ENCODE measurements at regions not wholly inside any gene's neighbourhood (a gene's known extent, or its start where the extent isn't known, plus 50 kb on each side); places are given as distances from the start of the nearest gene placed in this dataset.

DNA sequence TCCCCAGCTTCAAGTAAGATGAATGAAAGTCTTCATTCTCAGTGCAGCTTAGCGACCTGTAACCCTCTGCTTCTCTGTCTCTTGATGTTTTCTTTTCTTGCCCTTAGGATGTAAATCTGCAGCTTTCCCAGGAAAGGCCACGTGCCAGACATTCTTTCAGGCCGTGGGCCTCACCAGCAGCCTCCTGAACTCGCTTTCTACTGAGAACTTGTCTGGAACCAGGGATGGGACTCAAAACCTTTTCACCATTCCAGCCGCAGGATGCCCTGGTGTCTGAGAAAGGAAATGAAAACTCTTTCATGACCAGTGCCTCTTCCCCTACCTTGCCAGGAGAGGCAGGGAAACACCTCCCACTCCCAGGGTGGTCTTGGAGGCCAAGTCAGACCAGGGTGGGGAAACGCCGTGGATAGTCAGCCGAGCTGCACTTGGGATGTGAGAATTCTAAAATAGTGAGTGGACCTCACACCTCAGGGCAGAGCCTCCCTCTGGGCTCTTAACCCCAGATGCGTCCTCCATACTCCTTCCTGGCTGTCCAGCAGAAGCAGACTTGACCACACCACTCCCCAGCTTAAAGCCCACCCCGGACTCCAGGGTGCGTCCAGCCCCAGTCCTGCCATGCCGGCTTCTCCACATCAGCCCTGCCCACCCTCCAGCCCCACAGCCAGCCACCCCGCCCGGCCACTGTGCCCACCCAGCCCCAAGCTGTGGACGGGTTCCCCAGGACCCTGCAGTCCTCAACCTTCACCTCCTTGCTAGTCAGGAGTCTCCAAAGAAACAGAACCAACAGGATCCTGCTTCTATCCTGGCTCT lies 115.5 kb downstream of the TWIST2 start:
- WGBS, 2 donors = 71 to 78% methylated on average over 15 of the region's 15 CpGs
- Histone ChIP-seq H3K4me3 (no peak overlapping the region), H3K27ac (no peak overlapping the region), H3K9me3 (no peaks in the 10 kb centered on the region), H3K4me1 (peaks cover 10% of the 10 kb centered on the region), H3K36me3 (ENCODE audit: low read depth, missing control alignments) (no peaks in the 10 kb centered on the region), H3K27me3 (no peaks in the 10 kb centered on the region)
- DNase-seq = no peak
- intact Hi-C loops (cut with DNase I; ENCODE audit: low total_unique reads) = no loop called here
- TF ChIP-seq POLR2A (IDR thresholded peaks at IDR 0.05) = no peak
- TF ChIP-seq, protein P1, sequence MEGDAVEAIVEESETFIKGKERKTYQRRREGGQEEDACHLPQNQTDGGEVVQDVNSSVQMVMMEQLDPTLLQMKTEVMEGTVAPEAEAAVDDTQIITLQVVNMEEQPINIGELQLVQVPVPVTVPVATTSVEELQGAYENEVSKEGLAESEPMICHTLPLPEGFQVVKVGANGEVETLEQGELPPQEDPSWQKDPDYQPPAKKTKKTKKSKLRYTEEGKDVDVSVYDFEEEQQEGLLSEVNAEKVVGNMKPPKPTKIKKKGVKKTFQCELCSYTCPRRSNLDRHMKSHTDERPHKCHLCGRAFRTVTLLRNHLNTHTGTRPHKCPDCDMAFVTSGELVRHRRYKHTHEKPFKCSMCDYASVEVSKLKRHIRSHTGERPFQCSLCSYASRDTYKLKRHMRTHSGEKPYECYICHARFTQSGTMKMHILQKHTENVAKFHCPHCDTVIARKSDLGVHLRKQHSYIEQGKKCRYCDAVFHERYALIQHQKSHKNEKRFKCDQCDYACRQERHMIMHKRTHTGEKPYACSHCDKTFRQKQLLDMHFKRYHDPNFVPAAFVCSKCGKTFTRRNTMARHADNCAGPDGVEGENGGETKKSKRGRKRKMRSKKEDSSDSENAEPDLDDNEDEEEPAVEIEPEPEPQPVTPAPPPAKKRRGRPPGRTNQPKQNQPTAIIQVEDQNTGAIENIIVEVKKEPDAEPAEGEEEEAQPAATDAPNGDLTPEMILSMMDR (IDR thresholded peaks at IDR 0.05) = no peak

DNA sequence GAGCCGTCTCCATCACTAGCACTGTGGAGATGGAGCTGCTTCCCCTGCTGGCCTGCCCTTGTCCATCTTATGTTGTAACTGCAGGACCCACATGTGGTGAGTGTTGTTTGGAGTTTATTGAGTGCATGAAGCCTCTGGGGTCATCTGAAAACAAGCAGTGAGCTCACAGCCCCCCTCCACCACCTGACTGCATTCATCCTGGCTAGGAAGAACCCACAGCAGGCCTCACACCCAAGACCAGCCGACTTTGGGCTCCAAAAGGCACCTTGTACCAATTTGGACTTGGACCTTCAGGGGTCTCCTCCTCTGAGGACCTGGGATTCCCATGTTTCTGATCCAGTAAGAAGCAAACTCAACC lies 116.1 kb downstream of the TWIST2 start:
- Histone ChIP-seq H3K4me1 (peaks cover 10% of the 10 kb centered on the region), H3K27me3 (no peaks in the 10 kb centered on the region), H3K4me3 (no peak overlapping the region), H3K36me3 (ENCODE audit: low read depth, missing control alignments) (no peaks in the 10 kb centered on the region), H3K9me3 (no peaks in the 10 kb centered on the region), H3K27ac (no peak overlapping the region)
- TF ChIP-seq, protein P1 (IDR thresholded peaks at IDR 0.05) = no peak
- TF ChIP-seq POLR2A (IDR thresholded peaks at IDR 0.05) = no peak
- no peak for DNase-seq
- WGBS, 2 donors = 87 to 88% methylated on average over 2 of the region's 2 CpGs
- intact Hi-C loops (cut with DNase I; ENCODE audit: low total_unique reads) = no loop called here

DNA sequence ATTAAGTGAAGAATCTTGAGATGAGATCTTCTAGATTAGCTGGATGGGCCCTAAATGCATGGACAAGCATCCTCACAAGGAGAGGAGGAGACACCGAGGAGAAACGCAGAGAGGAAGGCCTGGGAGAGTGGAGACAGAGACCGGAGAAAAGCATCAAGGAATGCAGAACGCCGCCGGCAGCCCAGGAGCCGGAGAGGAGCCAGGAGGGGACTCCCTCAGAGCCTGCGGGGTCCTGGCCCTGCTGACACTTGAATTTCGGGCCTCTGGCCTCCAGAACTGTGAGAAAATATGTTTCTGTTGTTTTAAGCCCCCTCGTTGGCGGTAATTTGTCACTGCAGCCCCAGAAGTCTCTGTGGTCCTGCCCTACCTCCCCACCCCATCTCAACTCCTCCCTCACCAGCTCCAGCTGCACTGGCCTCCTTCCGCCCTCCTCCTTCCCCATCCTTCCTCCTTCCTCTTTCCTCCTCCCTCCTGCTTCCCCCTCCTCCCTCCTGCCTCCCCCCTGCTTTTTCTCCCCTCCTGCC lies 116.7 kb downstream of the TWIST2 start:
- no peak for TF ChIP-seq POLR2A (IDR thresholded peaks at IDR 0.05)
- TF ChIP-seq, protein P1 (IDR thresholded peaks at IDR 0.05) = no peak
- DNase-seq = no peak
- Histone ChIP-seq H3K27ac (no peak overlapping the region), H3K4me1 (peaks cover 10% of the 10 kb centered on the region), H3K36me3 (ENCODE audit: low read depth, missing control alignments) (no peaks in the 10 kb centered on the region), H3K4me3 (no peak overlapping the region), H3K27me3 (no peaks in the 10 kb centered on the region), H3K9me3 (no peaks in the 10 kb centered on the region)
- intact Hi-C loops (cut with DNase I; ENCODE audit: low total_unique reads) = no loop called here
- WGBS, 2 donors = 81 to 87% methylated on average over 12 of the region's 12 CpGs

DNA sequence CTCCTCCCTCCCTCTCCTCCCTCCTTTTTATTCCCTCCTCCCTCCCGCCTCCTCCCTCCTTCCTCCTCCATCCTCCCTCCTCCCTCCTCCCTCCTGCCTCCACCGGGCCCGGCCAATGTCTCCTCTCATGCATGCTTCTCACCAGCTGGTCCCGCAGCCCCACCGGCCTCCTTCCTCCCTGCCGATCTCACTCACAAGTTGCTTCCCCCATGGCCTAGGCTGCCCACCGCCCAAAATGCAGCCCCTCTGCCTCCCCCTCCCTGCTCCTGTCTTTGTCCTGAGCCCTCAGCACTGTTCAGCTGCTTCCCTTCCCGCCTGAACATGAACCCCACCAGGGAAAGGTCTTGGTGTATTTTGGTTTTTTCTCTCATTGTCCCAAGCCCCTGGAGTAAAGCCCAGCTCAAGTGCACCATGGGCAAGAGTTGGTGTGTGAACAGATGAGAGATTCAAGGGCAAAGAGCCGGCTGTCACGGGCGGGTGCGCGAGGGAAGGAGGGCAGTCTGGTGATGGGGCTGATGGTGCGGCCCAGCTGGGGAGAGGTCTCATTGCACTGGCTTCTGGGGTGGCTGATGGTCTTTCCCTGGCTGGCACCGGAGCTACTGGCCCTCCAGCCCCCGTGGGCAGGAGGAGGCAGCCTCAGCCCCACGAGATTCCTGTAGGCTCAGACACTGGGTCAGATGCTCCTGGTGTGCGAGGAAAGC lies 117.6 kb downstream of the TWIST2 start:
- TF ChIP-seq POLR2A (IDR thresholded peaks at IDR 0.05) = no peak
- TF ChIP-seq, protein P1 (IDR thresholded peaks at IDR 0.05) = no peak
- 76 to 79% methylated on average over 16 to 18 of the region's 18 CpGs for WGBS, 2 donors
- Histone ChIP-seq H3K36me3 (ENCODE audit: low read depth, missing control alignments) (no peaks in the 10 kb centered on the region), H3K27me3 (no peaks in the 10 kb centered on the region), H3K9me3 (no peaks in the 10 kb centered on the region), H3K27ac (no peak overlapping the region), H3K4me1 (peaks cover 10% of the 10 kb centered on the region), H3K4me3 (no peak overlapping the region)
- intact Hi-C loops (cut with DNase I; ENCODE audit: low total_unique reads) = no loop called here
- no peak for DNase-seq

Data from testis (tissue), 2 donors.